GM18511 (cell line): ENCODE measurements at regions not wholly inside any gene's neighbourhood (a gene's known extent, or its start where the extent isn't known, plus 50 kb on each side); places are given as distances from the start of the nearest gene placed in this dataset.

Experiments used
- ATAC-seq: cut with Tn5 transposase; IDR thresholded peaks from one replicate; pipeline ENCODE4 v1.9.1; 2021; ENCODE audit warnings: mild to moderate bottlenecking, moderate library complexity; ENCODE audit not compliant: unreplicated experiment

GRCh38 chr12:83859021-83859420 is 1053.6 kb downstream of the SLC6A15 start:
- ATAC-seq: no peak

DNA sequence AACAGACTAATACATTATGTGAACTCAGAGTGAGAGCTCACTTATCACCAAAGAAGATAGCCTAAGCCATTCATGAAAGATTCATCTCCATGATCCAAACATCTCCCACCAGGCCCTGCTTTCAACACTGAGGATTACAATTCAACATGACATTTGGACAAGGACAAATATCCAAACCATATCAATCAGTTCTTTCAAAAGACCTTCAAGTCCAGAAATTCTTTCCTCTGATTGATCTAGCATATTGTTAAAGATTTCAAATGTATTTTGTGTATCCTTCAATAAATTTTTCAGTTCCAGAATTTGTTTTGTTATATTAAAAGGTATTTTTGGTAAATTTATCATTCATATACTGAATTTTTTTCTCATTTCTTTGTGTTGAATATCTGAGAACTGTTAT is 1055.8 kb downstream of the SLC6A15 start:
- ATAC-seq: no peak

GRCh38 chr12:83850531-83850930 is 1062.1 kb downstream of the SLC6A15 start:
- ATAC-seq: no peak

- no peak for ATAC-seq
Observed at GRCh38 chr12:83848702-83849101, 1063.9 kb downstream of the SLC6A15 start.

GRCh38 chr12:83843541-83843940 is 1069.1 kb downstream of the SLC6A15 start:
- ATAC-seq: no peak

GRCh38 chr12:83841620-83842019 is 1071.0 kb downstream of the SLC6A15 start:
- no peak for ATAC-seq

DNA sequence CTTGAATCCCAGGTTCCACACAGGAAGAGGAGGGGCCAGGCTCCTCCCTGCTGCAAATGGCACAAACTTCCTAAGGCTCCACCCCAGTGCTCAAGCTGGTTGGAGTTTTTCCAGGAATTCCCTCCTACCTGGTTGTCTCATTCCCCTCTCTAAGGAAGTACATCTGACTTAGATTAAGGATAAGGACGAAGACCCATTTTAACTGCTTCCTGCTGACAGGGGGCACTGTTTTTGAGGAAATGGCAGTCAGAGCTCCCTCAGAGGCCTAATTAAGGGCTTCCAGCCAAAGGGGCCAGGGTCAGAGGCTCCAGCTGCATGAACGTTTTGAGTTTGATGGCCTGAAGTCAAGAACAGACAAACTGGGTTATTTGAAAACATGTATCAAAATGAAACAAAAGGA is 1084.7 kb downstream of the SLC6A15 start:
- no peak for ATAC-seq

GRCh38 chr12:83827193-83827592 is 1085.4 kb downstream of the SLC6A15 start:
- no peak for ATAC-seq

GRCh38 chr12:83826112-83826511 is 1086.5 kb downstream of the SLC6A15 start:
- ATAC-seq: peak; percentile 60

DNA sequence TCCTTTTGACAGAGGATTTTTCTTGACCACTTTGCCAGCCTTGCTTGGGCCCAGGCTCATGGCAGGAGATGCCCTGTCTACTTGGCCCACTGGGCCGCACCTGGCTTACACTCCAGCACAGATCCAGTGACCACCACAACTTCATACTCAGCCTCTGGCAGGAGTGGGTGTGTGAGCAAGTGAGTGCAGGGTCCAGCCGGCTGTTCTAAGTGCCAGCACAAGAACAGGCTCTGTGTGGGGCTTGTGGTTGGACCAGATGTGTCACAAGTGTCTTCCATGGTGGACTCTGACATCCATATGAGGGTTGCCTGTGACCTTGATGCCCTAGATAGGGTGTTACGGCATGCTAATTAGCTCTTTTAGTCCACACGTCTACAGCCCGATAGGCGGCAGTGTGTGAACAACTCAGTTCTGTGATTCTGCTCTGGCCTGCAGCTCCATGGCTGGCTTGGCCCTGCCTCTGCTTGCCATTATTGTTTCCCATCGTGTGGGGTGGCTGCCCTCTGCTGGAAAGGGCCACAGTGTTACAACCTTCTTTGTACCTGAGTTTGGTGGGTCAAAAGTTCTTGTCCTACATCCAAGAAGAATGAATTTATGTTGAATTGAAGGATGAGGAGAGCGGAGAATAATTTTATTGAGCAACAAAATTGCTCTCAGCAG is 1089.1 kb downstream of the SLC6A15 start:
- ATAC-seq: peak; percentile 96

- no peak for ATAC-seq
Observed at GRCh38 chr12:83821967-83822366, 1090.6 kb downstream of the SLC6A15 start.

DNA sequence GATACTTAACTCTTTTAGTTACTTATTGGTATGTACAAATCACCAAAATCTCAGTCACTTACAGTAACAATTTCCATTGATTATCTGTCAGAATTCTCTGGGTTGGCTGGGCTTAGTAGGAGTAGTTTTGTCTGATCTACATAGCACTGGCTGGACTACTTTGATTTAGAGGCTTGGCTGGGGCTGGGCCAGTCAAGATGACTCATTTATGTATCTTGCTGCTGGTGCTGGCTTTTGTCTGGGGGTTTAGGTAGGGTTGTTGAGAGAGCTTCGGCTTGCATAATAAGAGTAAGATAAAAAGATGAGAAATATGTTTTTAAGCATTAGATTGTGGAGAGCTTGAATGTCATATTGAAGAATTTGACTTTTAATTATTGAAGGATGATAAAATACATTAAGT is 1093.7 kb downstream of the SLC6A15 start:
- ATAC-seq: no peak

DNA sequence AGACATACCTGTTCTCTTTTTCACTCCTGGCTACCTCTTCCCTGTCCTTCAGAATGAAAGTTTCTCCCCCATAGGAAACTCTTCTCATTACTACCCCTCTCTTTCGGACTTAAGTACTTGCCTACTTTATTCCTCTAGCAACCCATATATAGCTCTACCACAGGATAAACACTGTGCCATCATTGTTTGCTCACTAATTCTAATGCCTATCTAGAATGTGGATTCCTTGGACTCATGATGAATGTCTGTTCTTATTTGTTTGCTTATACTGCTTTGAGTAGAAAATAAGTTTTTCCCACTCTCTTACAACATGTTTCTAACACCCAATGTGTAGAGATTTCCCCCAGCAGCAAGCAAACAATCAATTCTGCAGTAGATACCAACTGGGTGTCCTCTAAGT is 1094.9 kb downstream of the SLC6A15 start:
- no peak for ATAC-seq

GRCh38 chr12:83808591-83808990 is 1104.0 kb downstream of the SLC6A15 start:
- ATAC-seq: no peak

GRCh38 chr12:83807871-83808270 is 1104.7 kb downstream of the SLC6A15 start:
- ATAC-seq: no peak

DNA sequence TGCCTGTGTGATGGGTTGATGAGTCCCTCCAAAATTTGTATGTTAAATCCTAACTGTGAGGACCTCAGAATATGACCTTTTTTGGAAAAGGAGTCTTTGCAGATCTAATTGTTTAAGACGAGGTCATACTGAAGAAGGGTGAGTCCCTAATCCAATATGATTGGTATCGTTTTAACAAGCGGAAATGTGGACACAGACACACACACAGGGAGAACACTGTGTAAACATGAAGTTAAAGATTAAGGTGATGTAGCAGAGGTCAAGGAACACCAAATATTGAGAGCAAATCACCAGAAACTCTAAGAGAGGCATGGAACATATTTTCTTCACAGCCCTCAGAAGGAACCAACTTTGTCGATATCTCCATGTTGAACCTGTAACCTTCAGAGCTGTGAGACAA is 1106.7 kb downstream of the SLC6A15 start:
- no peak for ATAC-seq

DNA sequence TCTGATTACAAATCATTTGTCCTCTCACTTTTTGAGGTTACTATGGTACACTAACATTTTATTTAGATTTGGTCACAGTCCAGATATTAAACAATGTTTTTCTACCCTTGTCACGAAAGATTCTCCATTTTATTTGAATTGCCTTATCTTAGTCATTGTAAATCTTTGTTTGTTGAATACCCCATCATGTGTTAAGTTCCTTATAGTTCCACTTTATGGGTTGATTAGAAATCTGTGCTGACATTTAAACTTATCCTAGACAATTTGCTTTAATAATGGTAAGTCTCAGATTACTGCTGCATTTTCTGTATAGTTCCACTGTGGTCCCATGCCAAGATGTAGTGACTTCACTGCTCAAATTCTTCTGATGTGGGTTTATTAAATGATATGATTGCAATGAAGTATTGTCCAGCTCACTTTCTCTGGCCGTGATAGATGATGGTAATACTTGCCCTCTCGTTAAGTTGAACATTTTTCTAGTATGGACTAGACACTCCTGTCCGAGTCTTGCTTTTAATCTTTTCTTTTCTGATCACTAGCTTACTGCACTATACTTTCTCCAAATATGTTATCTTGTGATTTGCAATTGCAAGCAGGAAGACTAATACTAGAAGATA is 1107.3 kb downstream of the SLC6A15 start:
- ATAC-seq: no peak

GRCh38 chr12:83801972-83802371 is 1110.6 kb downstream of the SLC6A15 start:
- no peak for ATAC-seq

DNA sequence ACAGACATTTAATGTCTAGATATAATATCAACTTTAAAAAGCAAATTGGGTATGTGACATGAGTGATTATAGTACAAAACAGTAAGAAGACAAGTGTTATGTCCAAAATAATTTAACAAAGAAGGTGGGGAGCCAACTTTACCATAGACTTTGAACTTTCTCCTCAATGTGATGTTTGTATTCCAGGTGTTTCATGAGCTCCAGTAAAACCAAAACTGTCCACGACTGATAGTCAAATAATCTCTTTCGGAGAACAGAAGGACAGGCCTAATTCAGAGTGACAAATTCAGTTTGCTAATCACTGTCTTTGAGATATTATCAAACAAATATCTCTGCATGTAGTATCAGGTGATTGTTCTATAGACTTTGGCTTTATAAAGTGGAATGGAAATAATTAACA is 1112.6 kb downstream of the SLC6A15 start:
- ATAC-seq: no peak

GRCh38 chr12:83796531-83796930 is 1109.8 kb downstream of the TMTC2 start:
- ATAC-seq: no peak

DNA sequence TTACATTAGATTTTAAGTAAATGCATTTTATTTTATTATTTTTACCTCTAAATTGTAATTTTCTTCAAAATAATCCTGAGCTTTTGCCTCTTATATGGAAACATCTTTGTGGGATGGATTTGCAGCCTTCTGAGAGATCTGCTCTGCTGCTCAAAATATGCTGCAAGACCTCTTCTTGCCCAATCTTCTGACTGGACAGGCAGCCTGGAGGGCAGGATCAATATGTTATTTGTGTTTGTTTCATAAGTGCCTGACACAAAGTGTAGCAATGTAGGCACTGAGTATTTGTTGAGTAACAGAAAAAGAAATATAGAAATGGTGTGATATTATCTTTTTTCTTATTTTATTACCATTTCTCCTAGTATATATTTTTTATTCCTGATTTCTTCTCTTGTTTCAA is 1106.9 kb downstream of the TMTC2 start:
- no peak for ATAC-seq

DNA sequence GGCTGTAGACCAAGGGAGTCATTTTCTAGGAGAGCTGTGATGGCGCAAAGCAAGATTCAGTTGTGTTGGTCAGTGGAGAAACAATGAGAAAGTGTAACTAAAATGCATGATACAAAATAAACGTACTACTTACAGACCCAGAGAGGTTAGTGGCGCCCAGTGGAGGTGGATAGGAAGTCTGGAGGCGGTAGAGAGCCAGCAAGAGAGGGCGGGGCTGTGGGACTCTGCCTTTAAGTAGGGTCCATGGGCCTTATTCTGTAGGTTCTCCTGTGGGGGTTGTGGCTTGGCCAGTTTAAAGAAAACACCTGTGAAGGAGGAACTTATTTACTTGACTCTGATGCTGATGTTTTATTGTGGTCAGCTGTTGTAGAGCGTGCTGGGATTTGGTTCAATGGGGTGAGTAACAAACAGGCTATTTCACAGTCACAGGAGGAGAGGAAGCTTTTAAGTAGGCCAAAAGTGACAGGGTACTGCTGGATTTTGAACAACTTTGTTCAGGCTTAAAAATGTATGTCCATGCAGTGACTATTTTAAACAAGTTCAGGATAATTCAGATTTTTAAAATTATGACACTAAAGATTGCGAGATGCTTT is 1097.7 kb downstream of the TMTC2 start:
- no peak for ATAC-seq

DNA sequence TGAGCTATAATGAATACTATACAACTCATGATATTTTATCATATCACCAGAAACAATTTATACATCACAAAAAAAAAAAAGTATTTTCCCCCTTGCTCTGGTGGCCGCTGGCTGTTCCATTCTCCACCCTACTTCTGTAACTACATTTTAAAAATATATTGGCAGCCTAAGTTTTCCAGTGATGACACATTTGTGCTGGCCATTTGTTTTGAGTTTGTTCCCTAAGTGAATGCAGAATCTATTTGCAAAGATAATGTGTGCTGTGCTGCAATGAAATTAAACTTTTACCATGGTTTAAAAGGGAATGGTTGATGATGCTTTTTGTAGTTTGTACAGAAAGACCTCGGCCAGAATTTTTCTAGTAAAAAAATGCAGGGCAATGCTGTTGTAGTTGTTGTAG is 1092.8 kb downstream of the TMTC2 start:
- no peak for ATAC-seq
